Testis (tissue), 2 donors: ENCODE measurements at regions not wholly inside any gene's neighbourhood (a gene's known extent, or its start where the extent isn't known, plus 50 kb on each side); places are given as distances from the start of the nearest gene placed in this dataset.

Experiments used
- DNase-seq: peaks from one replicate; pipeline ENCODE4 v3.0.0-alpha.2; 2019
- H3K27ac ChIP-seq, 2 donors: fragments of 200-600 bp; sonication (generic); one replicate each; pipeline ENCODE4 v1.5.1; 2019
- H3K27me3 ChIP-seq: fragments of 200-600 bp; sonication (generic); one replicate; pipeline ENCODE4 v1.5.1; 2019
- H3K36me3 ChIP-seq: fragments of 200-600 bp; sonication (generic); one replicate; pipeline ENCODE4 v1.5.1; 2017; ENCODE audit warnings: low read depth; ENCODE audit errors: missing control alignments
- H3K4me1 ChIP-seq: fragments of 200-600 bp; sonication (generic); one replicate; pipeline ENCODE4 v1.5.1; 2019
- H3K4me3 ChIP-seq, 2 donors: fragments of 200-600 bp; sonication (generic); one replicate each; pipeline ENCODE4 v1.5.1; 2017 to 2019
- H3K9me3 ChIP-seq: fragments of 200-600 bp; sonication (generic); one replicate; pipeline ENCODE4 v1.5.1; 2017
- POLR2A ChIP-seq: fragments of 450-650 bp; IDR thresholded peaks from one replicate; pipeline ENCODE4 v1.6.1; 2017; ENCODE audit warnings: antibody characterized with exemption, mild to moderate bottlenecking, moderate library complexity
- WGBS, 2 donors: methylation state at CpG; one replicate each; pipeline ENCODE4 v1.1.5; 2018; 5-methylcytosine and 5-hydroxymethylcytosine counted together
- intact Hi-C: fragments of 100-400 bp; cut with DNase I; formaldehyde crosslinking; loops from one replicate; pipeline ENCODE4 v1.15.1; 2023; ENCODE audit warnings: low total_unique reads
- TF ChIP-seq, protein P1 (sequence below), 3 experiments: fragments of 450-650 bp in 2 of 3; fragments of 200-600 bp in 1 of 3; sonication (generic) in 1 of 3; IDR thresholded peaks; one replicate each; pipeline ENCODE4 v1.5.1; 2016 to 2019; ENCODE audit warnings: antibody characterized with exemption in 3 of 3, mild to moderate bottlenecking in 2 of 3, moderate library complexity in 1 of 3

GRCh38 chr15:88745696-88746095 is 57.5 kb upstream of the ACAN start:
- WGBS, 2 donors: 54 to 56% methylated on average over 2 of the region's 2 CpGs
- no peaks in the 10 kb centered on the region for H3K4me1 ChIP-seq
- H3K9me3 ChIP-seq: no peaks in the 10 kb centered on the region
- no peak for DNase-seq
- H3K4me3 ChIP-seq: no peak overlapping the region
- no peak for TF ChIP-seq POLR2A
- TF ChIP-seq, protein P1, sequence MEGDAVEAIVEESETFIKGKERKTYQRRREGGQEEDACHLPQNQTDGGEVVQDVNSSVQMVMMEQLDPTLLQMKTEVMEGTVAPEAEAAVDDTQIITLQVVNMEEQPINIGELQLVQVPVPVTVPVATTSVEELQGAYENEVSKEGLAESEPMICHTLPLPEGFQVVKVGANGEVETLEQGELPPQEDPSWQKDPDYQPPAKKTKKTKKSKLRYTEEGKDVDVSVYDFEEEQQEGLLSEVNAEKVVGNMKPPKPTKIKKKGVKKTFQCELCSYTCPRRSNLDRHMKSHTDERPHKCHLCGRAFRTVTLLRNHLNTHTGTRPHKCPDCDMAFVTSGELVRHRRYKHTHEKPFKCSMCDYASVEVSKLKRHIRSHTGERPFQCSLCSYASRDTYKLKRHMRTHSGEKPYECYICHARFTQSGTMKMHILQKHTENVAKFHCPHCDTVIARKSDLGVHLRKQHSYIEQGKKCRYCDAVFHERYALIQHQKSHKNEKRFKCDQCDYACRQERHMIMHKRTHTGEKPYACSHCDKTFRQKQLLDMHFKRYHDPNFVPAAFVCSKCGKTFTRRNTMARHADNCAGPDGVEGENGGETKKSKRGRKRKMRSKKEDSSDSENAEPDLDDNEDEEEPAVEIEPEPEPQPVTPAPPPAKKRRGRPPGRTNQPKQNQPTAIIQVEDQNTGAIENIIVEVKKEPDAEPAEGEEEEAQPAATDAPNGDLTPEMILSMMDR (IDR thresholded peaks at IDR 0.05): no peak
- no peaks in the 10 kb centered on the region for H3K27me3 ChIP-seq
- H3K27ac ChIP-seq: no peak overlapping the region
- intact Hi-C loops: no loop called here
- H3K36me3 ChIP-seq: no peaks in the 10 kb centered on the region

DNA sequence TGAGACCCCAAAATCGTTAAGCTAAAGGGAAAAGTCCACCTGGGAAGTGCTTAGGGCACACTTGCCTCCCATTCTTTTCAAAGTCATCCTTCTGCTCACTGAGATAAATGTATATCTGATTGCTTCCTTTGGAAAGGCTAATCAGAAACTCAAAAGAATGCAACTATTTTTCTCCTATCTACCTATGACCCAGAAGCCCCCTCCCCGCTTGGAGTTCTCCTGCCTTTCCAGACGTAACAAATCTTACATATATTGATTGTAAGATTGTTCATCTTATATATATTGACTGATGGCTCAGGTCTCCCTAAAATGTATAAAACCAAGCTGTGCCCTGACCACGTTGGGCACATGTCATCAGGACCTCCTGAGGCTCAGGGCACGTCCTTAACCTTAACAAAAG is 56.8 kb upstream of the ACAN start:
- intact Hi-C loops: no loop called here
- no peaks in the 10 kb centered on the region for H3K36me3 ChIP-seq
- no peaks in the 10 kb centered on the region for H3K27me3 ChIP-seq
- no peaks in the 10 kb centered on the region for H3K9me3 ChIP-seq
- H3K4me3 ChIP-seq: no peak overlapping the region
- TF ChIP-seq POLR2A: no peak
- TF ChIP-seq, protein P1 (IDR thresholded peaks at IDR 0.05): no peak
- no peaks in the 10 kb centered on the region for H3K4me1 ChIP-seq
- no peak for DNase-seq
- H3K27ac ChIP-seq: no peak overlapping the region
- 75 to 77% methylated on average over 5 of the region's 5 CpGs for WGBS, 2 donors

DNA sequence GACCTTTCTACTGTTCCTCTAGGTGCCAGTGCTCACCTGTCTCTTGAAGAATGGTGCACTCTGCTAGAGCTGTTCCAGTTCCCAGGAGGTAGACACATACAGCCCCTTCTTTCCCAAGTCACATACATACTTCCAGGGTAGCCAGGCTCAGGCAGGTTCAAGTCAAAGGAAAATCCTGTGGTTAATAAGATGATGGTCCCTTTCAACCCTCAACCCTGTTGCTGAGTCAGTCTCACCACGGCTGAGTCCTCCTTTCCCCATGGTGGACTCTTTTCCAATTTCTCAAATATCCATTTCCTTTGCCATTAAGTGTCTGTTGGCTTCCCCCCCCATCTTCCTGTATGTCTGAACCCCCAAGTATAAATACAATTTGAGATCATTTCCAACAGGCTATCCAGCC is 56.1 kb upstream of the ACAN start:
- no peak for DNase-seq
- H3K36me3 ChIP-seq: no peaks in the 10 kb centered on the region
- H3K27ac ChIP-seq: no peak overlapping the region
- intact Hi-C loops: no loop called here
- no peaks in the 10 kb centered on the region for H3K27me3 ChIP-seq
- TF ChIP-seq POLR2A: no peak
- TF ChIP-seq, protein P1 (IDR thresholded peaks at IDR 0.05): no peak
- 88 to 91% methylated on average over 1 of the region's 1 CpG for WGBS, 2 donors
- no peak overlapping the region for H3K4me3 ChIP-seq
- H3K4me1 ChIP-seq: no peaks in the 10 kb centered on the region
- no peaks in the 10 kb centered on the region for H3K9me3 ChIP-seq

DNA sequence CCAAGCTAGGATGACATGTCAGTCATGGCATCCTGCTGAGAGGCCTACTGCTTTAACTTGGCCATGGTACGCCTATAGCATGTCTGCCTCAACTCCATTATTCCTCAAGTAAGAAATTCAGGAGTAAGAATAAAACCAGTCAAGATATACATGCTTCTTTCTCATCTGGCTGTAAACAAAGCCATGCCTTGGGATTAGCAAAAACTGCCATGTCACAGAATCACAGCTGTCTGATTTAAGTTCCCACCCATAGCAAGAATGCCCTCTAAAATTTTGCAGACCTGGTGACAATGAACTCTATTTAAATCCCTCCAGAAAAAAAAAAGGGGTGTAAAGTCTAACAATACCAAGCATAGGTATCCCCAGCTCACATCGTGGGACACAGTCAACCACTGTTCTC is 55.6 kb upstream of the ACAN start:
- no peaks in the 10 kb centered on the region for H3K9me3 ChIP-seq
- H3K36me3 ChIP-seq: no peaks in the 10 kb centered on the region
- no peaks in the 10 kb centered on the region for H3K4me1 ChIP-seq
- no peak for TF ChIP-seq POLR2A
- TF ChIP-seq, protein P1 (IDR thresholded peaks at IDR 0.05): no peak
- no peak overlapping the region for H3K4me3 ChIP-seq
- no peak for DNase-seq
- no peak overlapping the region for H3K27ac ChIP-seq
- intact Hi-C loops: no loop called here
- WGBS, 2 donors: 81% methylated on average over 2 of the region's 2 CpGs
- H3K27me3 ChIP-seq: no peaks in the 10 kb centered on the region

- H3K36me3 ChIP-seq: no peaks in the 10 kb centered on the region
- 71 to 79% methylated on average over 3 of the region's 3 CpGs for WGBS, 2 donors
- no peaks in the 10 kb centered on the region for H3K9me3 ChIP-seq
- no peak overlapping the region for H3K27ac ChIP-seq
- intact Hi-C loops: no loop called here
- no peaks in the 10 kb centered on the region for H3K4me1 ChIP-seq
- no peaks in the 10 kb centered on the region for H3K27me3 ChIP-seq
- TF ChIP-seq POLR2A: no peak
- TF ChIP-seq, protein P1 (IDR thresholded peaks at IDR 0.05): no peak
- H3K4me3 ChIP-seq: no peak overlapping the region
- no peak for DNase-seq
Measured at GRCh38 chr15:88748081-88748480, 55.2 kb upstream of the ACAN start.
